NT2/D1 (cell line): ENCODE measurements at regions not wholly inside any gene's neighbourhood (a gene's known extent, or its start where the extent isn't known, plus 50 kb on each side); places are given as distances from the start of the nearest gene placed in this dataset.

Experiments used
- DNase-seq: peaks from one replicate; pipeline ENCODE4 v3.0.0-alpha.2; 2011; ENCODE audit warnings: low read depth, low spot score
- H3K27me3 ChIP-seq: 2 replicates; pipeline ENCODE4 v1.6.0; 2011; ENCODE audit warnings: mild to moderate bottlenecking; ENCODE audit not compliant: insufficient read length, insufficient read depth
- H3K36me3 ChIP-seq: 2 replicates; pipeline ENCODE4 v1.6.1; 2011; ENCODE audit warnings: mild to moderate bottlenecking, low read length, mixed read lengths; ENCODE audit not compliant: insufficient read depth, insufficient read length
- H3K4me1 ChIP-seq: 2 replicates; pipeline ENCODE4 v1.5.1; 2011; ENCODE audit not compliant: insufficient read depth, insufficient read length
- H3K4me3 ChIP-seq: 2 replicates; pipeline ENCODE4 v1.5.1; 2011; ENCODE audit warnings: low read depth; ENCODE audit not compliant: insufficient read length
- H3K9ac ChIP-seq: 2 replicates; pipeline ENCODE4 v1.6.0; 2011; ENCODE audit warnings: low read depth; ENCODE audit not compliant: insufficient read length
- H3K9me3 ChIP-seq: 2 replicates; pipeline ENCODE4 v1.5.1; 2011; ENCODE audit warnings: mild to moderate bottlenecking, low read length; ENCODE audit not compliant: insufficient read depth
- SUZ12 ChIP-seq: IDR thresholded peaks from 2 replicates; pipeline ENCODE4 v1.6.1; 2011; ENCODE audit not compliant: insufficient read length, insufficient read depth; ENCODE audit errors: extremely low read depth
- YY1 ChIP-seq: IDR thresholded peaks from 2 replicates; pipeline ENCODE4 v1.6.1; 2011; ENCODE audit not compliant: insufficient read length, insufficient read depth
- ZNF274 ChIP-seq: IDR thresholded peaks from 2 replicates; pipeline ENCODE4 v1.6.1; 2011; ENCODE audit warnings: mild to moderate bottlenecking, low read depth, low read length

DNA sequence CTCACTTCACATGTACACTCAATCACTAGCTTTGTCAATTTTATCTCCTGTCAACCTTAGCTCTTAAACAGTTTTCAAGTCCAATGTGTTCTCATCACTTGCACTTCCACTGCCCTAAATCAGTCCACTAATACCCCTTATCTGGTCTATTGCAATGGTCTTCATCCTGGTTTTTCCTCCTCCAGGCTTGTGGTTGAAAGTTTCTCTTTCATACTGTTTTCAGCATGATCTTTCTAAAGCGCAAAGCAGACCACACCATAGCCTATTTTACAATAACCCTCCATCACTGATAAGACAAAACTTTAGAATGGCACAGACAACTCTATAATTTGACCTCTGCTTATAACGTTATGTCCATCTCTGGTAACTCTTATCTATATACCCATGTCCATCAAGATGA is 62.0 kb upstream of the DDHD1 start:
- no peak for DNase-seq
- no peaks in the 10 kb centered on the region for H3K4me1 ChIP-seq
- no peak overlapping the region for H3K4me3 ChIP-seq
- H3K9ac ChIP-seq, result no peak overlapping the region
- H3K36me3 ChIP-seq, result no peaks in the 10 kb centered on the region
- H3K9me3 ChIP-seq, result no peaks in the 10 kb centered on the region
- TF ChIP-seq ZNF274 (no peak), YY1 (no peak), SUZ12 (no peak)
- no peaks in the 10 kb centered on the region for H3K27me3 ChIP-seq

DNA sequence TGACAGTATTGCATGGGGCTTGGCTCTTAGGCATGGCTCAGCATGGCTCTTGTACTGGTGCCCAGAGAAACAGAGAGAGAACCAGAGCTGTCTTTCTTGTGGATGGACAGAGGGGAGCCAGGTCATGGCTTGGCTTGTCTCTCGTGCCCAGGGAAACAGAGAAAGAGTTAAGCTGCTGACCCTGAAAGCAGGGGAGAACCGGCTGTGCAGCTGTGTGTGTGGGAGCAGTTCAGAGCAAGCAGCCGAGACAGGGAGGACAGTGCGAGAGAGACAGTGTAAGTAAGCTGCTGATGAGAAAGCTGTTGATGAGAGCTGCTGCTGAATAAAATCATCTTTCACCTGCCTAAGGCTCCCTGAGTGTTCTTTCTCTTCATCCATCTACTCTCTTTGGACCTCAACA is 61.3 kb upstream of the DDHD1 start:
- Histone ChIP-seq H3K36me3 (no peaks in the 10 kb centered on the region), H3K4me1 (no peaks in the 10 kb centered on the region), H3K9ac (no peak overlapping the region), H3K27me3 (no peaks in the 10 kb centered on the region), H3K4me3 (no peak overlapping the region), H3K9me3 (no peaks in the 10 kb centered on the region)
- TF ChIP-seq YY1, result no peak
- no peak for DNase-seq

DNA sequence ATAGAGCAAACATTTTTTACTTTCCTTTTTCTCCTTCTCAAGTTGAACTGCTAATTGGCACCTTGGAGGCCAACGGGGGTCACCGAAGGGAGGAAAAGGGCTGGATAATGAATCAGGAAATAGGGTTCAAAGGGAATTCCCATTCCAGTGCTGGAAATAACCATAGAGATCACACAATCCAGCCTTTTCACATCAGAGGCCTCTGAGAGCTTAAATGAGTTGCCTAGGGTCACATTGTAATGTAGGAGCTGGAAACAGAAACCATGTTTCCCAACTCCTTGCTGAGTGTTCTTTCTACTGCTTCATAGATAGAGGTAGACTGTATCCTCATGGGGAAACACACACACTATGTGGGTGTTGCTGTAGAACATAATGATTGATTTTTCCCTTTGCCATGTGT is 60.6 kb upstream of the DDHD1 start:
- no peak for DNase-seq
- Histone ChIP-seq H3K9ac (no peak overlapping the region), H3K9me3 (no peaks in the 10 kb centered on the region), H3K4me1 (no peaks in the 10 kb centered on the region), H3K4me3 (no peak overlapping the region), H3K27me3 (no peaks in the 10 kb centered on the region), H3K36me3 (no peaks in the 10 kb centered on the region)
- no peak for TF ChIP-seq YY1
- TF ChIP-seq ZNF274, result no peak
- no peak for TF ChIP-seq SUZ12

DNA sequence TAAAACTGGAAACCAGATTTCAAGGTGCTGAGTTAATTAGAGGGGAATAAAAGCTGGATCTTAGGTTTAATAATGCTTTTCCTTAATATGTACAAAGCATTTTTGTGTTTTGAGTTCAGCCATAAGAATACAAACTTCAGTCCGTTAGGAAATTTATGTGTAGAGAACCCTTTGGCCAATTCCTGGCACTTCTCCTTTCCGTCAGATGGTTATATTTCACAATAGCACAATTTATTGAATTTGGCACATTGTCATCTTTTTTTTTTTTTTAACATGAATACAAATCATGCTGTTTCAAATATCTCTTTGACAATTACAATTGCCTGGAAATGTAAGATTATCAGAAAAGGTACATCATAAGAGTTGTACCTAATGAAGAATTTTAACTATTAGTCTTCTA is 56.2 kb upstream of the DDHD1 start:
- no peak for TF ChIP-seq YY1
- no peak for TF ChIP-seq ZNF274
- H3K4me3 ChIP-seq, result no peak overlapping the region

More for the DNA sequence above, 56.2 kb upstream of the DDHD1 start:
- no peaks in the 10 kb centered on the region for H3K4me1 ChIP-seq
- H3K9ac ChIP-seq, result no peak overlapping the region
- H3K27me3 ChIP-seq, result no peaks in the 10 kb centered on the region
- no peak for DNase-seq
- H3K36me3 ChIP-seq, result no peaks in the 10 kb centered on the region
- H3K9me3 ChIP-seq, result no peaks in the 10 kb centered on the region
